Peyer's patch (tissue), 4 donors: ENCODE measurements at regions not wholly inside any gene's neighbourhood (a gene's known extent, or its start where the extent isn't known, plus 50 kb on each side); places are given as distances from the start of the nearest gene placed in this dataset.

Experiments
- POLR2A ChIP-seq, 2 donors: fragments of 450-650 bp; IDR thresholded peaks; one replicate each; pipeline ENCODE4 v1.5.1; 2017; ENCODE audit warnings: antibody characterized with exemption in 2 of 2, mild to moderate bottlenecking in 2 of 2, moderate library complexity in 2 of 2
- TF ChIP-seq, protein P1 (sequence below), 6 experiments: fragments of 450-650 bp in 4 of 6; fragments of 200-600 bp in 2 of 6; sonication (generic) in 1 of 6; IDR thresholded peaks; one replicate each; pipeline ENCODE4 v1.5.1; 2017 to 2019; ENCODE audit warnings: antibody characterized with exemption in 6 of 6, mild to moderate bottlenecking in 3 of 6, moderate library complexity in 1 of 6

GRCh38 chr19:31023038-31023437, 326.2 kb downstream of the TSHZ3 start:
- TF ChIP-seq, protein P1, sequence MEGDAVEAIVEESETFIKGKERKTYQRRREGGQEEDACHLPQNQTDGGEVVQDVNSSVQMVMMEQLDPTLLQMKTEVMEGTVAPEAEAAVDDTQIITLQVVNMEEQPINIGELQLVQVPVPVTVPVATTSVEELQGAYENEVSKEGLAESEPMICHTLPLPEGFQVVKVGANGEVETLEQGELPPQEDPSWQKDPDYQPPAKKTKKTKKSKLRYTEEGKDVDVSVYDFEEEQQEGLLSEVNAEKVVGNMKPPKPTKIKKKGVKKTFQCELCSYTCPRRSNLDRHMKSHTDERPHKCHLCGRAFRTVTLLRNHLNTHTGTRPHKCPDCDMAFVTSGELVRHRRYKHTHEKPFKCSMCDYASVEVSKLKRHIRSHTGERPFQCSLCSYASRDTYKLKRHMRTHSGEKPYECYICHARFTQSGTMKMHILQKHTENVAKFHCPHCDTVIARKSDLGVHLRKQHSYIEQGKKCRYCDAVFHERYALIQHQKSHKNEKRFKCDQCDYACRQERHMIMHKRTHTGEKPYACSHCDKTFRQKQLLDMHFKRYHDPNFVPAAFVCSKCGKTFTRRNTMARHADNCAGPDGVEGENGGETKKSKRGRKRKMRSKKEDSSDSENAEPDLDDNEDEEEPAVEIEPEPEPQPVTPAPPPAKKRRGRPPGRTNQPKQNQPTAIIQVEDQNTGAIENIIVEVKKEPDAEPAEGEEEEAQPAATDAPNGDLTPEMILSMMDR (IDR thresholded peaks at IDR 0.05) = no peak
- no peak for TF ChIP-seq POLR2A (IDR thresholded peaks at IDR 0.05)
